H9 (cell line): ENCODE measurements at regions not wholly inside any gene's neighbourhood (a gene's known extent, or its start where the extent isn't known, plus 50 kb on each side); places are given as distances from the start of the nearest gene placed in this dataset.

Source experiments
- DNase-seq: peaks from one replicate; pipeline ENCODE4 v3.0.0-alpha.2; 2017
- H2AFZ ChIP-seq: one replicate; pipeline ENCODE4 v1.6.1; 2013; ENCODE audit warnings: mild to moderate bottlenecking, low read length, control low read depth, moderate library complexity
- H2AK5ac ChIP-seq: 2 replicates; pipeline ENCODE4 v1.6.1; 2013; ENCODE audit warnings: low read length, control low read depth, mixed read lengths; ENCODE audit not compliant: insufficient read length
- H2BK120ac ChIP-seq: one replicate; pipeline ENCODE4 v1.6.1; 2013; ENCODE audit warnings: low read depth, mild to moderate bottlenecking, low read length, control low read depth, inconsistent platforms; ENCODE audit not compliant: poor library complexity, severe bottlenecking
- H2BK12ac ChIP-seq: 2 replicates; pipeline ENCODE4 v1.6.1; 2013; ENCODE audit warnings: low read length, control low read depth, mixed read lengths, low read depth; ENCODE audit not compliant: insufficient read length
- H2BK15ac ChIP-seq: 2 replicates; pipeline ENCODE4 v1.6.1; 2013; ENCODE audit warnings: low read depth, low read length, control low read depth
- H2BK20ac ChIP-seq: one replicate; pipeline ENCODE4 v1.6.1; 2013; ENCODE audit warnings: low read depth, mild to moderate bottlenecking, low read length, control low read depth, inconsistent platforms; ENCODE audit not compliant: poor library complexity, severe bottlenecking
- H2BK5ac ChIP-seq: 2 replicates; pipeline ENCODE4 v1.6.1; 2013; ENCODE audit warnings: low read length, control low read depth, mixed read lengths; ENCODE audit not compliant: insufficient read length
- H3K14ac ChIP-seq: 2 replicates; pipeline ENCODE4 v1.6.1; 2013; ENCODE audit warnings: low read length, control low read depth; ENCODE audit not compliant: insufficient read depth
- H3K18ac ChIP-seq: 2 replicates; pipeline ENCODE4 v1.6.1; 2013; ENCODE audit warnings: low read depth, mild to moderate bottlenecking, mixed read lengths, low read length, control low read depth; ENCODE audit not compliant: insufficient read length
- H3K23ac ChIP-seq: 2 replicates; pipeline ENCODE4 v1.6.1; 2013; ENCODE audit warnings: low read length, control low read depth, mixed read lengths, low read depth; ENCODE audit not compliant: insufficient read length
- H3K23me2 ChIP-seq: 2 replicates; pipeline ENCODE4 v1.6.1; 2013; ENCODE audit warnings: low read depth, mild to moderate bottlenecking, mixed read lengths, low read length, control low read depth; ENCODE audit not compliant: insufficient read length, poor library complexity, severe bottlenecking
- H3K27ac ChIP-seq: 2 replicates; pipeline ENCODE4 v1.5.1; 2013; ENCODE audit warnings: low read length, control low read depth, mixed read lengths, low read depth; ENCODE audit not compliant: insufficient read length
- H3K27me3 ChIP-seq: 2 replicates; pipeline ENCODE4 v1.6.1; 2013; ENCODE audit warnings: low read length, control low read depth, inconsistent platforms; ENCODE audit not compliant: insufficient read depth
- H3K4ac ChIP-seq: 2 replicates; pipeline ENCODE4 v1.6.1; 2013; ENCODE audit warnings: low read depth, mild to moderate bottlenecking, control low read depth, inconsistent platforms, low read length, moderate library complexity
- H3K4me1 ChIP-seq: 2 replicates; pipeline ENCODE4 v1.6.1; 2013; ENCODE audit warnings: low read length, control low read depth, inconsistent platforms; ENCODE audit not compliant: insufficient read depth
- H3K4me2 ChIP-seq: 2 replicates; pipeline ENCODE4 v1.6.1; 2013; ENCODE audit warnings: low read length, control low read depth, mixed read lengths; ENCODE audit not compliant: insufficient read length, insufficient read depth
- H3K56ac ChIP-seq: 2 replicates; pipeline ENCODE4 v1.6.1; 2013; ENCODE audit warnings: low read depth, mild to moderate bottlenecking, mixed read lengths, low read length, control low read depth; ENCODE audit not compliant: insufficient read length
- H3K79me1 ChIP-seq: 2 replicates; pipeline ENCODE4 v1.6.1; 2013; ENCODE audit warnings: low read depth, mild to moderate bottlenecking, moderate library complexity, low read length, control low read depth, inconsistent platforms; ENCODE audit not compliant: insufficient read depth, poor library complexity, severe bottlenecking
- H3K79me2 ChIP-seq: 2 replicates; pipeline ENCODE4 v1.6.1; 2013; ENCODE audit warnings: low read length, control low read depth, inconsistent platforms; ENCODE audit not compliant: insufficient read depth
- H3K9ac ChIP-seq: 2 replicates; pipeline ENCODE4 v1.6.1; 2013; ENCODE audit warnings: low read length, control low read depth, mixed read lengths; ENCODE audit not compliant: insufficient read length; ENCODE audit errors: extremely low read depth
- H3K9me3 ChIP-seq: one replicate; pipeline ENCODE4 v1.6.1; 2013; ENCODE audit warnings: low read depth, low read length, inconsistent platforms; ENCODE audit not compliant: control insufficient read depth
- H3T11ph ChIP-seq: one replicate; pipeline ENCODE4 v1.6.1; 2013; ENCODE audit warnings: mild to moderate bottlenecking, low read length, control low read depth, inconsistent platforms
- H4K20me1 ChIP-seq: one replicate; pipeline ENCODE4 v1.6.1; 2013; ENCODE audit not compliant: control insufficient read depth, insufficient read length, insufficient read depth
- H4K5ac ChIP-seq: 2 replicates; pipeline ENCODE4 v1.6.1; 2013; ENCODE audit warnings: low read depth, mild to moderate bottlenecking, mixed read lengths, low read length, control low read depth; ENCODE audit not compliant: insufficient read length
- H4K8ac ChIP-seq: replicated peaks from 2 replicates; pipeline ENCODE4 v1.6.1; 2013; ENCODE audit warnings: low read length, control low read depth, mixed read lengths, low read depth; ENCODE audit not compliant: insufficient read length
- H4K91ac ChIP-seq: 2 replicates; pipeline ENCODE4 v1.6.1; 2013; ENCODE audit warnings: low read depth, mild to moderate bottlenecking, moderate library complexity, mixed read lengths, low read length, control low read depth; ENCODE audit not compliant: insufficient read length
- H3K27ac Mint-ChIP-seq, 3 experiments: 2 replicates in 2 of 3; 3 replicates in 1 of 3; pipeline ENCODE4 v1.8.0; 2020 to 2021; ENCODE audit warnings: mixed read lengths in 3 of 3, mild to moderate bottlenecking in 1 of 3, moderate library complexity in 1 of 3
- H3K27me3 Mint-ChIP-seq: 2 replicates; pipeline ENCODE4 v1.8.0; 2021; ENCODE audit warnings: low read depth, mild to moderate bottlenecking, moderate library complexity, mixed read lengths
- H3K36me3 Mint-ChIP-seq, 3 experiments: 2 replicates in 2 of 3; 3 replicates in 1 of 3; pipeline ENCODE4 v1.8.0; 2020 to 2021; ENCODE audit warnings: low read depth in 3 of 3, mixed read lengths in 3 of 3; ENCODE audit not compliant: insufficient read depth in 1 of 3
- H3K4me1 Mint-ChIP-seq, 2 experiments: 2 replicates each; pipeline ENCODE4 v1.8.0; 2020; ENCODE audit warnings: mixed read lengths in 2 of 2
- H3K4me3 Mint-ChIP-seq, 2 experiments: 2 replicates in 1 of 2; 3 replicates in 1 of 2; pipeline ENCODE4 v1.8.0; 2020 to 2021; ENCODE audit warnings: mild to moderate bottlenecking in 2 of 2, mixed read lengths in 2 of 2, moderate library complexity in 1 of 2
- H3K9me3 Mint-ChIP-seq, 2 experiments: 2 replicates in 1 of 2; 3 replicates in 1 of 2; pipeline ENCODE4 v1.8.0; 2020; ENCODE audit warnings: mild to moderate bottlenecking in 2 of 2, mixed read lengths in 2 of 2, moderate library complexity in 1 of 2
- WGBS: extraction: QIAGEN DNeasy Blood & Tissue Kit; methylation state at CpG from one replicate; pipeline ENCODE4 v1.1.7; 2013; ENCODE audit warnings: missing lambda C conversion rate, low lambda C conversion rate, mixed read lengths; ENCODE audit not compliant: insufficient read length; ENCODE audit errors: extremely low coverage; 5-methylcytosine and 5-hydroxymethylcytosine counted together
- TF ChIP-seq, protein P1 (sequence below): fragments of 200-600 bp; sonication (generic); conservative IDR thresholded peaks from 3 replicates; pipeline ENCODE4 v1.8.0; 2021; ENCODE audit warnings: antibody characterized with exemption, mild to moderate bottlenecking

DNA sequence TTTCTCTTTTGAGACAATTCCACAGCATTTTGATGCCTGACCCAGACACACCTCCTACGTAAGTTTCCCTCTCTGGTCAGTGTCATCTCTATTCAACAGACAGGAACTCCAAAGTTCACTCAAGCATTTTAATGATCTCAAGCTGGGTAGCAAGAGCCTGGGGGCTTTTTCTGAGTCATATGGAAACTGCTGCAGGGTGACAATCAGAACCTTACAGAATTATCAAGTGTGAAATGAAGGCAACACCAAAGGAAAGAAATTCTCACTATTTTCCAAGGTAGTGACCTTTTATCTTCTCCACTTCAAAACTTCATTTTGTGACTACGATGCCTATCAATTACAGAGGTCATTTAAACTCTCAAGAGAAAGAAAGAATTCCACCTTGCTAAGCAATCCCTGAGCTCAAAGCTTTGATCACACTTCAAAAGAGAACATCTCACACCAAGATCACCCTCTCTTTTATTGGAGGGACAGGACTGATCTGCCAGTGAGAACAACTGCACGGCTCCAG is 229.0 kb upstream of the ZC3H12C start:
- Histone ChIP-seq H4K5ac (no peak overlapping the region), H3K79me2 (no peaks in the 10 kb centered on the region), H3K4me2 (no peak overlapping the region), H3K27me3 (no peaks in the 10 kb centered on the region), H3K4me1 (no peaks in the 10 kb centered on the region), H2BK15ac (no peak overlapping the region), H3K14ac (no peak overlapping the region), H2AFZ (no peak overlapping the region), H3K9ac (no peak overlapping the region), H2BK5ac (no peak overlapping the region), H2AK5ac (no peak overlapping the region), H4K20me1 (no peaks in the 10 kb centered on the region), H4K91ac (no peak overlapping the region), H3K56ac (no peak overlapping the region), H3K79me1 (no peaks in the 10 kb centered on the region), H3K4ac (no peak overlapping the region), H2BK120ac (no peak overlapping the region), H3K27ac (no peak overlapping the region), H3K23me2 (no peaks in the 10 kb centered on the region), H3T11ph (no peak overlapping the region), H4K8ac (no peak overlapping the region), H2BK20ac (no peak overlapping the region), H2BK12ac (no peak overlapping the region), H3K9me3 (no peaks in the 10 kb centered on the region), H3K18ac (no peak overlapping the region), H3K23ac (no peak overlapping the region)
- no peaks in the 10 kb centered on the region; the same call in 1 of the 2 replicates for H3K27me3 Mint-ChIP-seq
- peak overlapping the region in 1 of 3 experiments; percentile 8; a peak in 1 of 7 replicates for H3K27ac Mint-ChIP-seq
- TF ChIP-seq, protein P1, sequence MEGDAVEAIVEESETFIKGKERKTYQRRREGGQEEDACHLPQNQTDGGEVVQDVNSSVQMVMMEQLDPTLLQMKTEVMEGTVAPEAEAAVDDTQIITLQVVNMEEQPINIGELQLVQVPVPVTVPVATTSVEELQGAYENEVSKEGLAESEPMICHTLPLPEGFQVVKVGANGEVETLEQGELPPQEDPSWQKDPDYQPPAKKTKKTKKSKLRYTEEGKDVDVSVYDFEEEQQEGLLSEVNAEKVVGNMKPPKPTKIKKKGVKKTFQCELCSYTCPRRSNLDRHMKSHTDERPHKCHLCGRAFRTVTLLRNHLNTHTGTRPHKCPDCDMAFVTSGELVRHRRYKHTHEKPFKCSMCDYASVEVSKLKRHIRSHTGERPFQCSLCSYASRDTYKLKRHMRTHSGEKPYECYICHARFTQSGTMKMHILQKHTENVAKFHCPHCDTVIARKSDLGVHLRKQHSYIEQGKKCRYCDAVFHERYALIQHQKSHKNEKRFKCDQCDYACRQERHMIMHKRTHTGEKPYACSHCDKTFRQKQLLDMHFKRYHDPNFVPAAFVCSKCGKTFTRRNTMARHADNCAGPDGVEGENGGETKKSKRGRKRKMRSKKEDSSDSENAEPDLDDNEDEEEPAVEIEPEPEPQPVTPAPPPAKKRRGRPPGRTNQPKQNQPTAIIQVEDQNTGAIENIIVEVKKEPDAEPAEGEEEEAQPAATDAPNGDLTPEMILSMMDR: no peak
- H3K4me1 Mint-ChIP-seq: peaks cover 0 to 7% of the 10 kb centered on the region in 2 experiments; a peak in 2 of 4 replicates
- DNase-seq: no peak
- no peak overlapping the region for H3K4me3 Mint-ChIP-seq
- no CpG with 5 or more reads among the region's 3 CpGs for WGBS
- no peaks in the 10 kb centered on the region for H3K9me3 Mint-ChIP-seq
- no peaks in the 10 kb centered on the region for H3K36me3 Mint-ChIP-seq
